ENCODE measurements at regions not wholly inside any gene's neighbourhood (a gene's known extent, or its start where the extent isn't known, plus 50 kb on each side); places are given as distances from the start of the nearest gene placed in this dataset.

- no peak for TF ChIP-seq ZNF274 (IDR thresholded peaks at IDR 0.05; ENCODE audit: low read depth, low read length)
- no peak for TF ChIP-seq YY1 (IDR thresholded peaks at IDR 0.05; ENCODE audit: insufficient read depth, insufficient read length)
Observed at GRCh38 chr11:114816791-114817190, 138.5 kb downstream of the NXPE2 start.

Data from NT2/D1 (cell line).